Neutrophil (primary cell): ENCODE measurements at regions not wholly inside any gene's neighbourhood (a gene's known extent, or its start where the extent isn't known, plus 50 kb on each side); places are given as distances from the start of the nearest gene placed in this dataset.

ENCODE experiments used
- H3K27ac ChIP-seq: fragments of 200-600 bp; sonication (generic); 2 replicates; pipeline ENCODE4 v1.5.1; 2016; ENCODE audit warnings: mild to moderate bottlenecking, moderate library complexity
- H3K27me3 ChIP-seq: fragments of 200-600 bp; sonication (generic); 2 replicates; pipeline ENCODE4 v1.6.0; 2016; ENCODE audit warnings: mild to moderate bottlenecking
- H3K36me3 ChIP-seq: fragments of 200-600 bp; sonication (generic); 2 replicates; pipeline ENCODE4 v1.5.1; 2017
- H3K4me1 ChIP-seq, 2 experiments: fragments of 200-600 bp in 1 of 2; sonication (generic) in 1 of 2; 1 replicate in 1 of 2; 2 replicates in 1 of 2; pipeline versions ENCODE4 v1.5.1 to v1.6.1; 2013 to 2016; ENCODE audit warnings: low read depth in 1 of 2, low read length in 1 of 2, mild to moderate bottlenecking in 1 of 2, moderate library complexity in 1 of 2; ENCODE audit not compliant: control insufficient read depth in 1 of 2, insufficient read depth in 1 of 2
- H3K4me3 ChIP-seq, 2 experiments: fragments of 200-600 bp in 1 of 2; sonication (generic) in 1 of 2; 1 replicate in 1 of 2; 2 replicates in 1 of 2; pipeline ENCODE4 v1.5.1; 2013 to 2016; ENCODE audit warnings: low read depth in 1 of 2, low read length in 1 of 2, mild to moderate bottlenecking in 1 of 2, moderate library complexity in 1 of 2
- H3K9me3 ChIP-seq: fragments of 200-600 bp; sonication (generic); 2 replicates; pipeline ENCODE4 v1.5.1; 2016
- TF ChIP-seq, protein P1 (sequence below): fragments of 200-600 bp; sonication (generic); IDR thresholded peaks from 2 replicates; pipeline ENCODE4 v1.5.1; 2016; ENCODE audit warnings: antibody characterized with exemption

GRCh38 chr9:107064378-107064777 is 201.4 kb downstream of the ZNF462 start:
- Histone ChIP-seq H3K9me3 (no peaks in the 10 kb centered on the region), H3K36me3 (no peaks in the 10 kb centered on the region)

GRCh38 chr9:107065549-107065948 is 202.6 kb downstream of the ZNF462 start:
- Histone ChIP-seq H3K9me3 (no peaks in the 10 kb centered on the region), H3K27ac (no peak overlapping the region), H3K4me3 (no peak overlapping the region), H3K4me1 (no peaks in the 10 kb centered on the region), H3K27me3 (no peaks in the 10 kb centered on the region), H3K36me3 (no peaks in the 10 kb centered on the region)
- TF ChIP-seq, protein P1, sequence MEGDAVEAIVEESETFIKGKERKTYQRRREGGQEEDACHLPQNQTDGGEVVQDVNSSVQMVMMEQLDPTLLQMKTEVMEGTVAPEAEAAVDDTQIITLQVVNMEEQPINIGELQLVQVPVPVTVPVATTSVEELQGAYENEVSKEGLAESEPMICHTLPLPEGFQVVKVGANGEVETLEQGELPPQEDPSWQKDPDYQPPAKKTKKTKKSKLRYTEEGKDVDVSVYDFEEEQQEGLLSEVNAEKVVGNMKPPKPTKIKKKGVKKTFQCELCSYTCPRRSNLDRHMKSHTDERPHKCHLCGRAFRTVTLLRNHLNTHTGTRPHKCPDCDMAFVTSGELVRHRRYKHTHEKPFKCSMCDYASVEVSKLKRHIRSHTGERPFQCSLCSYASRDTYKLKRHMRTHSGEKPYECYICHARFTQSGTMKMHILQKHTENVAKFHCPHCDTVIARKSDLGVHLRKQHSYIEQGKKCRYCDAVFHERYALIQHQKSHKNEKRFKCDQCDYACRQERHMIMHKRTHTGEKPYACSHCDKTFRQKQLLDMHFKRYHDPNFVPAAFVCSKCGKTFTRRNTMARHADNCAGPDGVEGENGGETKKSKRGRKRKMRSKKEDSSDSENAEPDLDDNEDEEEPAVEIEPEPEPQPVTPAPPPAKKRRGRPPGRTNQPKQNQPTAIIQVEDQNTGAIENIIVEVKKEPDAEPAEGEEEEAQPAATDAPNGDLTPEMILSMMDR = no peak

More at GRCh38 chr9:107064378-107064777, 201.4 kb downstream of the ZNF462 start:
- H3K4me3 ChIP-seq = no peak overlapping the region
- TF ChIP-seq, protein P1 = no peak
- no peaks in the 10 kb centered on the region for H3K4me1 ChIP-seq
- no peak overlapping the region for H3K27ac ChIP-seq
- no peaks in the 10 kb centered on the region for H3K27me3 ChIP-seq

DNA sequence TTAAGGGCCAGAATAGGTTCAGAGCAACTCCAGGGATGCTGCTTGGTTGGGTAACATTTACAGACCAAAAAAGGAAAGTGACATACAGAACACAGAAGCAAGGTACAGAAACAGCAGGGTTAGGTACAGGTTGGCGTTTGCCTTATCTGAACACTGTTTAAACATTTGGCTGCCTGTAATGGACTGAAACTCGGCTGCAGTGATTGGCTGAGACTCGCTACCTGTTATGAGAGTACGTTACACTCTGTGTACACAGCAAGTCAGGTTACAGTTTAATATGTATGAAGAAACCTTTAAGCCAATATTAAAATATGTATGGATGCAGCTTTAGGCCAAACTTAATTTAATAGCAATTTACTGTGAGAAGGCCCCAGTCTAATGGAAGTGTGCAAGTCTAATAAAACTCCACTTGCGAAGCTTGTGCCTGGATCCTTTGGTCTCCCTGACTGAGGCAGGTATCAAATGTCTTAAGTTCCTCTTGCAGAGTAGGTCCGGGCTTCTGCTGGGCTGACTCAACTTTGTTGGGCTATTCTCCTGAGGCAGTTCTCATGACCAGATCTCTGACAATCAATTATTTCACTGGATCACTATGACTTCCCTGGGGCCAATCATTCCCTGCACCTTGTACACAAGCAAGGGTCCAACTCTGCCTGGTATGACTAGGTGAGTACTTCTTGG is 204.9 kb downstream of the ZNF462 start:
- TF ChIP-seq, protein P1 = no peak
- Histone ChIP-seq H3K9me3 (no peaks in the 10 kb centered on the region), H3K27ac (no peak overlapping the region), H3K4me3 (no peak overlapping the region), H3K4me1 (no peaks in the 10 kb centered on the region), H3K36me3 (no peaks in the 10 kb centered on the region), H3K27me3 (no peaks in the 10 kb centered on the region)

DNA sequence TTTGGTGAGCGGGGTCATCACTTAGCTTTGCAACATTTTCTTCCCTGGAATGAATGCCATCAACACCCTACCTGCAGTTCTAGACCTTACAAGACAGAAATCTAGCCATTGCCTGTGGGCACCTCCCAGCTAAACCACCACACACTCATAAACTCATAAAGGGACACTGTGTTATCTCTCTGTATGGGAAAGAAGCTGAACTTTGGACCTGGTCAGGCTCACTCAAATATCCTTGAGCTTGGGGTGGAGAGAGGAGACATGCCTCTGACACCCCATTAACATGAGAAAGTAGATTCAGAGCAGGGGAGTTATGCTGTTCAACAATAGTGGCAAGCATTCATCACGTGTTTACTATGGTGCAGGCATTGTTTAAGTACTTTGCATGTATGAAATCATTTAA is 205.6 kb downstream of the ZNF462 start:
- Histone ChIP-seq H3K4me3 (no peak overlapping the region), H3K27ac (no peak overlapping the region), H3K9me3 (no peaks in the 10 kb centered on the region), H3K4me1 (no peaks in the 10 kb centered on the region), H3K36me3 (no peaks in the 10 kb centered on the region), H3K27me3 (no peaks in the 10 kb centered on the region)
- TF ChIP-seq, protein P1 = no peak

- Histone ChIP-seq H3K4me1 (no peaks in the 10 kb centered on the region), H3K36me3 (no peaks in the 10 kb centered on the region), H3K9me3 (no peaks in the 10 kb centered on the region), H3K4me3 (no peak overlapping the region), H3K27ac (no peak overlapping the region), H3K27me3 (no peaks in the 10 kb centered on the region)
- TF ChIP-seq, protein P1 = no peak
Observed at GRCh38 chr9:107070586-107070985, 207.6 kb downstream of the ZNF462 start.
